AG09319 (cell line): ENCODE measurements at regions not wholly inside any gene's neighbourhood (a gene's known extent, or its start where the extent isn't known, plus 50 kb on each side); places are given as distances from the start of the nearest gene placed in this dataset.
A peak's percentile ranks its signal among the peaks of the same experiment; 100 is the strongest.

ENCODE experiments used
- DNase-seq: peaks from one replicate; pipeline ENCODE4 v3.0.0-alpha.2; 2010; ENCODE audit warnings: low read depth; ENCODE audit errors: extremely low read depth
- TF ChIP-seq, protein P1 (sequence below): IDR thresholded peaks from 2 replicates; pipeline ENCODE4 v1.5.1; 2011; ENCODE audit warnings: low read depth, mild to moderate bottlenecking, inconsistent platforms, low read length, moderate library complexity

DNA sequence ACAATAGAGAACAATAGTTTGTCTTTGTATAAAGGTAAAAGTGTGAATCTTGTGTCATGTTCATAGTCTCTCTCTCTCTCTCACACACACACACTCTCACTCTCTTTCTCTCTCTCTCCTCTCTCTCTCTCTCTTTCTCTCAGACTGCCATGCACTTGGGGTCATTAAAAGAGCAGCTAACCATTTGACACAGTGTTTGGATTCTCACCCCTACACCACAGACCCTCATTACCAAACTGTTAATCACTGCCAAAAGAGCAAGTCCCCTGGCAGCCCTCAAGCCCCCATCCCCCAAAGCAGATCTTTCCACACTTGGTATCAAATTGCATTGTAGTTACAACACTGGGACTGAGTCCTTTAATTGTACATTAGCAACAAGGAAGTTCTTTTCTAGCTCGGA lies 305.8 kb upstream of the RSPO3 start:
- TF ChIP-seq, protein P1, sequence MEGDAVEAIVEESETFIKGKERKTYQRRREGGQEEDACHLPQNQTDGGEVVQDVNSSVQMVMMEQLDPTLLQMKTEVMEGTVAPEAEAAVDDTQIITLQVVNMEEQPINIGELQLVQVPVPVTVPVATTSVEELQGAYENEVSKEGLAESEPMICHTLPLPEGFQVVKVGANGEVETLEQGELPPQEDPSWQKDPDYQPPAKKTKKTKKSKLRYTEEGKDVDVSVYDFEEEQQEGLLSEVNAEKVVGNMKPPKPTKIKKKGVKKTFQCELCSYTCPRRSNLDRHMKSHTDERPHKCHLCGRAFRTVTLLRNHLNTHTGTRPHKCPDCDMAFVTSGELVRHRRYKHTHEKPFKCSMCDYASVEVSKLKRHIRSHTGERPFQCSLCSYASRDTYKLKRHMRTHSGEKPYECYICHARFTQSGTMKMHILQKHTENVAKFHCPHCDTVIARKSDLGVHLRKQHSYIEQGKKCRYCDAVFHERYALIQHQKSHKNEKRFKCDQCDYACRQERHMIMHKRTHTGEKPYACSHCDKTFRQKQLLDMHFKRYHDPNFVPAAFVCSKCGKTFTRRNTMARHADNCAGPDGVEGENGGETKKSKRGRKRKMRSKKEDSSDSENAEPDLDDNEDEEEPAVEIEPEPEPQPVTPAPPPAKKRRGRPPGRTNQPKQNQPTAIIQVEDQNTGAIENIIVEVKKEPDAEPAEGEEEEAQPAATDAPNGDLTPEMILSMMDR = no peak
- peak; percentile 11 for DNase-seq

- TF ChIP-seq, protein P1 = no peak
- no peak for DNase-seq
These were observed 297.8 kb upstream of the RSPO3 start for GRCh38 chr6:126820634-126821033.

- DNase-seq = no peak
These were observed 296.8 kb upstream of the RSPO3 start for GRCh38 chr6:126821706-126822105.

DNA sequence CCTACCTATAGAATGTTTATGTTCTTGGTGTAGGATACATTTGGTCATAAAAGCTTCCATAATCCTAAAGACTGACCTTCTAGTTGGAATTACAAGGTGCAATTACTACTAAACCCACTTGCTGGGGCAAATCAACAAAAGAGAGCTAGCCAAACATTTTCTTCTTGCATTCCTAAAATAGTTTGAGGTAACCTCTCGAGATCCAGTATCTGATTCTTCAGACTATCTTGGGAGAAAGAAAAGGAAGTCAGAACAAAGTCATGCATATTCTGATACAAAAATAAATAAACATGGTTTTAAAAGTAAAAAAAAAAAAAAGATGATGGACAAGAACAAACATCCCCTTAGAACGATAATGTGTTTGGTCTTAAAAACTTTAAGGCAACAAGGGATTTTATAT lies 294.2 kb upstream of the RSPO3 start:
- TF ChIP-seq, protein P1 = no peak
- no peak for DNase-seq

More at GRCh38 chr6:126821706-126822105, 296.8 kb upstream of the RSPO3 start:
- TF ChIP-seq, protein P1 = no peak

- TF ChIP-seq, protein P1 = no peak
These were observed 293.7 kb upstream of the RSPO3 start for GRCh38 chr6:126824815-126825214.

GRCh38 chr6:126826166-126826714 lies 292.2 kb upstream of the RSPO3 start:
- DNase-seq = no peak
- TF ChIP-seq, protein P1 = no peak

More at GRCh38 chr6:126824815-126825214, 293.7 kb upstream of the RSPO3 start:
- DNase-seq = no peak

DNA sequence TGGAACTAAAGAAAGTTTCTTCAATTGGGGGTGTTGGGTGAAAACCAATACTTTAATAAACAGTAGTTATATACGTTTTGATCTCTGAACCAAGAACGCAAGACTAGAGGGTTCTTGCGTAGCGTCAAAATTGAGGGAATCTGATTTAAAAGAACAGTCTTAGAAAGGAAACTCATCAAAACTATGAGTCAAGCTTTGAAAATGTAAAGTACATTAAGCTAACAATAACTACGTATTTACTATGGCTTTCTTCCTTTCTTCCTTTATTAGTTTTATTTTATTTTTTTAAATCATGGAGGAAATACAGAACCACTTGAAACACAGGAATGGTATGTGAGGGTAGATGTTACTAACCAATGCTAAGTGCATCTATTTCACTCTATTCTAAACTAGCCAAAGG lies 287.0 kb upstream of the RSPO3 start:
- TF ChIP-seq, protein P1 = no peak
- no peak for DNase-seq
